ENCODE measurements at regions not wholly inside any gene's neighbourhood (a gene's known extent, or its start where the extent isn't known, plus 50 kb on each side); places are given as distances from the start of the nearest gene placed in this dataset.

- TF ChIP-seq CTCF (IDR thresholded peaks at IDR 0.05) (no peak), POLR2A (IDR thresholded peaks at IDR 0.05) (no peak)
Observed at GRCh38 chrX:147173594-147173993, 359.1 kb upstream of the CXorf51A start.

All from testis (tissue), 2 donors.